ENCODE measurements at regions not wholly inside any gene's neighbourhood (a gene's known extent, or its start where the extent isn't known, plus 50 kb on each side); places are given as distances from the start of the nearest gene placed in this dataset.

- Mint-ChIP-seq H3K27ac (no peak overlapping the region), H3K4me1 (no peaks in the 10 kb centered on the region), H3K4me3 (no peak overlapping the region), H3K36me3 (no peaks in the 10 kb centered on the region), H3K9me3 (peaks cover 8 to 9% of the 10 kb centered on the region in 2 donors), H3K27me3 (no peaks in the 10 kb centered on the region)
- DNase-seq: no peak
- ATAC-seq (replicated peaks): no peak
Measured at GRCh38 chr18:39935598-39935997, 2019.4 kb upstream of the PIK3C3 start.

GRCh38 chr18:39918847-39919246, 2036.2 kb upstream of the PIK3C3 start:
- H3K27ac Mint-ChIP-seq: no peak overlapping the region
- DNase-seq (no peak), ATAC-seq (replicated peaks) (no peak)
- no peak overlapping the region for H3K4me3 Mint-ChIP-seq
- no peaks in the 10 kb centered on the region for H3K27me3 Mint-ChIP-seq
- no peaks in the 10 kb centered on the region for H3K36me3 Mint-ChIP-seq
- no peaks in the 10 kb centered on the region for H3K4me1 Mint-ChIP-seq
- H3K9me3 Mint-ChIP-seq: peaks cover 2% of the 10 kb centered on the region in 2 donors

GRCh38 chr18:39913672-39914366, 2041.2 kb upstream of the PIK3C3 start:
- Mint-ChIP-seq H3K9me3 (peaks cover 3 to 15% of the 10 kb centered on the region in 2 donors), H3K4me3 (no peak overlapping the region), H3K27me3 (no peaks in the 10 kb centered on the region), H3K36me3 (no peaks in the 10 kb centered on the region), H3K27ac (no peak overlapping the region), H3K4me1 (no peaks in the 10 kb centered on the region)
- ATAC-seq (replicated peaks) (no peak), DNase-seq (no peak)

- no peak overlapping the region for H3K27ac Mint-ChIP-seq
- no peaks in the 10 kb centered on the region for H3K36me3 Mint-ChIP-seq
- ATAC-seq (replicated peaks): no peak
- peaks cover 3 to 15% of the 10 kb centered on the region in 2 donors for H3K9me3 Mint-ChIP-seq
- H3K4me1 Mint-ChIP-seq: no peaks in the 10 kb centered on the region
- H3K4me3 Mint-ChIP-seq: no peak overlapping the region
- DNase-seq: no peak
- no peaks in the 10 kb centered on the region for H3K27me3 Mint-ChIP-seq
Measured at GRCh38 chr18:39911716-39912115, 2043.3 kb upstream of the PIK3C3 start.

GRCh38 chr18:39909706-39910105, 2045.3 kb upstream of the PIK3C3 start:
- Mint-ChIP-seq H3K36me3 (no peaks in the 10 kb centered on the region), H3K4me1 (no peaks in the 10 kb centered on the region), H3K27me3 (no peaks in the 10 kb centered on the region), H3K4me3 (no peak overlapping the region), H3K27ac (no peak overlapping the region), H3K9me3 (peaks cover 3 to 15% of the 10 kb centered on the region in 2 donors)
- DNase-seq (no peak), ATAC-seq (replicated peaks) (no peak)

GRCh38 chr18:39886136-39886535, 2068.9 kb upstream of the PIK3C3 start:
- H3K36me3 Mint-ChIP-seq: no peaks in the 10 kb centered on the region
- no peaks in the 10 kb centered on the region for H3K4me1 Mint-ChIP-seq
- DNase-seq (no peak), ATAC-seq (replicated peaks) (no peak)
- H3K27me3 Mint-ChIP-seq: no peaks in the 10 kb centered on the region
- H3K4me3 Mint-ChIP-seq: no peak overlapping the region
- no peak overlapping the region for H3K27ac Mint-ChIP-seq
- H3K9me3 Mint-ChIP-seq: no peaks in the 10 kb centered on the region

GRCh38 chr18:39872651-39873050, 2082.4 kb upstream of the PIK3C3 start:
- Mint-ChIP-seq H3K27me3 (no peaks in the 10 kb centered on the region), H3K4me1 (no peaks in the 10 kb centered on the region), H3K4me3 (no peak overlapping the region), H3K9me3 (peaks cover 0 to 2% of the 10 kb centered on the region in 2 donors), H3K36me3 (no peaks in the 10 kb centered on the region), H3K27ac (no peak overlapping the region)
- no peak for ATAC-seq (replicated peaks)
- no peak for DNase-seq

- no peaks in the 10 kb centered on the region for H3K27me3 Mint-ChIP-seq
- ATAC-seq (replicated peaks) (no peak), DNase-seq (no peak)
- peaks cover 0 to 2% of the 10 kb centered on the region in 2 donors for H3K9me3 Mint-ChIP-seq
- no peak overlapping the region for H3K4me3 Mint-ChIP-seq
- no peaks in the 10 kb centered on the region for H3K36me3 Mint-ChIP-seq
- no peak overlapping the region for H3K27ac Mint-ChIP-seq
- no peaks in the 10 kb centered on the region for H3K4me1 Mint-ChIP-seq
Measured at GRCh38 chr18:39871961-39872360, 2083.1 kb upstream of the PIK3C3 start.

GRCh38 chr18:39870591-39870990, 2084.4 kb upstream of the PIK3C3 start:
- no peak overlapping the region for H3K4me3 Mint-ChIP-seq
- no peak for ATAC-seq (replicated peaks)

GRCh38 chr18:39863916-39864315, 2091.1 kb upstream of the PIK3C3 start:
- no peak for DNase-seq
- Mint-ChIP-seq H3K9me3 (peaks cover 0 to 5% of the 10 kb centered on the region in 2 donors), H3K4me3 (no peak overlapping the region), H3K36me3 (no peaks in the 10 kb centered on the region), H3K27ac (no peak overlapping the region), H3K27me3 (no peaks in the 10 kb centered on the region), H3K4me1 (no peaks in the 10 kb centered on the region)
- ATAC-seq (replicated peaks): no peak

More at GRCh38 chr18:39870591-39870990, 2084.4 kb upstream of the PIK3C3 start:
- H3K4me1 Mint-ChIP-seq: no peaks in the 10 kb centered on the region
- no peaks in the 10 kb centered on the region for H3K36me3 Mint-ChIP-seq
- H3K27me3 Mint-ChIP-seq: no peaks in the 10 kb centered on the region
- H3K27ac Mint-ChIP-seq: no peak overlapping the region
- H3K9me3 Mint-ChIP-seq: peaks cover 0 to 2% of the 10 kb centered on the region in 2 donors
- DNase-seq: no peak

GRCh38 chr18:39862341-39862740, 2092.7 kb upstream of the PIK3C3 start:
- ATAC-seq (replicated peaks): no peak
- Mint-ChIP-seq H3K4me1 (no peaks in the 10 kb centered on the region), H3K9me3 (peaks cover 0 to 7% of the 10 kb centered on the region in 2 donors), H3K27ac (no peak overlapping the region), H3K27me3 (no peaks in the 10 kb centered on the region), H3K4me3 (no peak overlapping the region), H3K36me3 (no peaks in the 10 kb centered on the region)
- DNase-seq: no peak

- no peak overlapping the region for H3K4me3 Mint-ChIP-seq
- H3K27me3 Mint-ChIP-seq: no peaks in the 10 kb centered on the region
- H3K9me3 Mint-ChIP-seq: peaks cover 0 to 5% of the 10 kb centered on the region in 2 donors
- no peaks in the 10 kb centered on the region for H3K36me3 Mint-ChIP-seq
- H3K27ac Mint-ChIP-seq: no peak overlapping the region
- H3K4me1 Mint-ChIP-seq: no peaks in the 10 kb centered on the region
- no peak for DNase-seq
- ATAC-seq (replicated peaks): no peak
Measured at GRCh38 chr18:39854291-39854690, 2100.7 kb upstream of the PIK3C3 start.

GRCh38 chr18:39846265-39846664, 2108.8 kb upstream of the PIK3C3 start:
- no peaks in the 10 kb centered on the region for H3K36me3 Mint-ChIP-seq
- no peak overlapping the region for H3K27ac Mint-ChIP-seq
- peaks cover 3 to 6% of the 10 kb centered on the region in 2 donors for H3K4me1 Mint-ChIP-seq
- no peak for DNase-seq
- H3K27me3 Mint-ChIP-seq: peaks cover 6 to 17% of the 10 kb centered on the region in 2 donors
- no peak for ATAC-seq (replicated peaks)
- no peak overlapping the region for H3K4me3 Mint-ChIP-seq
- H3K9me3 Mint-ChIP-seq: no peaks in the 10 kb centered on the region

GRCh38 chr18:39845631-39846030, 2109.4 kb upstream of the PIK3C3 start:
- DNase-seq: no peak

GRCh38 chr18:39845106-39845505, 2109.9 kb upstream of the PIK3C3 start:
- no peak overlapping the region for H3K4me3 Mint-ChIP-seq
- H3K9me3 Mint-ChIP-seq: no peaks in the 10 kb centered on the region
- peaks cover 9 to 23% of the 10 kb centered on the region in 2 donors for H3K27me3 Mint-ChIP-seq
- DNase-seq: no peak
- H3K27ac Mint-ChIP-seq: no peak overlapping the region
- ATAC-seq (replicated peaks): no peak
- H3K4me1 Mint-ChIP-seq: peaks cover 3 to 6% of the 10 kb centered on the region in 2 donors
- H3K36me3 Mint-ChIP-seq: no peaks in the 10 kb centered on the region

More at GRCh38 chr18:39845631-39846030, 2109.4 kb upstream of the PIK3C3 start:
- Mint-ChIP-seq H3K4me3 (no peak overlapping the region), H3K9me3 (no peaks in the 10 kb centered on the region), H3K36me3 (no peaks in the 10 kb centered on the region), H3K27ac (no peak overlapping the region), H3K27me3 (peaks cover 9 to 23% of the 10 kb centered on the region in 2 donors), H3K4me1 (peaks cover 3 to 6% of the 10 kb centered on the region in 2 donors)
- no peak for ATAC-seq (replicated peaks)
